ENCODE measurements at regions not wholly inside any gene's neighbourhood (a gene's known extent, or its start where the extent isn't known, plus 50 kb on each side); places are given as distances from the start of the nearest gene placed in this dataset.

- DNase-seq = no peak
Measured at GRCh38 chr2:216320852-216321251, 51.4 kb downstream of the MARCHF4 start.

GRCh38 chr2:216319771-216320170, 52.5 kb downstream of the MARCHF4 start:
- DNase-seq = no peak

- DNase-seq = no peak
Measured at GRCh38 chr2:216318521-216318874, 53.8 kb downstream of the MARCHF4 start.

- no peak for DNase-seq
Measured at GRCh38 chr2:216317831-216318520, 54.3 kb downstream of the MARCHF4 start.

- DNase-seq = no peak
Measured at GRCh38 chr2:216316743-216317142, 55.5 kb downstream of the MARCHF4 start.

- DNase-seq = no peak
Measured at GRCh38 chr2:216315802-216316603, 56.3 kb downstream of the MARCHF4 start.

GRCh38 chr2:216312441-216312840, 59.8 kb downstream of the MARCHF4 start:
- no peak for DNase-seq

GRCh38 chr2:216308576-216308975, 63.7 kb downstream of the MARCHF4 start:
- no peak for DNase-seq

GRCh38 chr2:216307496-216307895, 64.8 kb downstream of the MARCHF4 start:
- DNase-seq = no peak

GRCh38 chr2:216306868-216307267, 65.4 kb downstream of the MARCHF4 start:
- DNase-seq = no peak

GRCh38 chr2:216305574-216305973, 66.7 kb downstream of the MARCHF4 start:
- no peak for DNase-seq

GRCh38 chr2:216302981-216303676, 69.2 kb downstream of the MARCHF4 start:
- DNase-seq = no peak

- DNase-seq = no peak
Measured at GRCh38 chr2:216300906-216301305, 71.4 kb downstream of the MARCHF4 start.

GRCh38 chr2:216299588-216299987, 72.7 kb downstream of the MARCHF4 start:
- DNase-seq = no peak

- no peak for DNase-seq
Measured at GRCh38 chr2:216298719-216299495, 73.4 kb downstream of the MARCHF4 start.

- DNase-seq = no peak
Measured at GRCh38 chr2:216296856-216297255, 75.4 kb downstream of the MARCHF4 start.

GRCh38 chr2:216294305-216294704, 78.0 kb downstream of the MARCHF4 start:
- no peak for DNase-seq

- no peak for DNase-seq
Measured at GRCh38 chr2:216293883-216294282, 78.4 kb downstream of the MARCHF4 start.

GRCh38 chr2:216292886-216293301, 79.4 kb downstream of the MARCHF4 start:
- no peak for DNase-seq

- no peak for DNase-seq
Measured at GRCh38 chr2:216292475-216292874, 79.8 kb downstream of the MARCHF4 start.

GRCh38 chr2:216289470-216289869, 82.8 kb downstream of the MARCHF4 start:
- no peak for DNase-seq

GRCh38 chr2:216287251-216287650, 85.0 kb downstream of the MARCHF4 start:
- DNase-seq = no peak

- DNase-seq = no peak
Measured at GRCh38 chr2:216286616-216287231, 85.6 kb downstream of the MARCHF4 start.
